SHP77 (cell line): ENCODE measurements at regions not wholly inside any gene's neighbourhood (a gene's known extent, or its start where the extent isn't known, plus 50 kb on each side); places are given as distances from the start of the nearest gene placed in this dataset.

ENCODE experiments used
- DNase-seq, 2 experiments: peaks; one replicate each; lab custom pipeline; 2025; lab: John Stamatoyannopoulos, UW

- no peak for DNase-seq
Observed at GRCh38 chr13:102935896-102936321, 90.1 kb downstream of the ERCC5 start.

GRCh38 chr13:102933523-102933922, 87.7 kb downstream of the ERCC5 start:
- DNase-seq, result no peak

GRCh38 chr13:102933122-102933521, 87.3 kb downstream of the ERCC5 start:
- DNase-seq, result no peak

- no peak for DNase-seq
Observed at GRCh38 chr13:102932331-102932730, 86.5 kb downstream of the ERCC5 start.

GRCh38 chr13:102930566-102930965, 84.7 kb downstream of the ERCC5 start:
- DNase-seq, result no peak

- no peak for DNase-seq
Observed at GRCh38 chr13:102928941-102929675, 83.3 kb downstream of the ERCC5 start.
